ENCODE measurements at regions not wholly inside any gene's neighbourhood (a gene's known extent, or its start where the extent isn't known, plus 50 kb on each side); places are given as distances from the start of the nearest gene placed in this dataset.

GRCh38 chr11:39220069-39220468 lies 2239.4 kb downstream of the LRRC4C start:
- ChIA-PET POLR2A (no interaction called here), CTCF (ENCODE audit: low intra/inter-chr PET ratio, low total read pairs) (no interaction called here)
- Histone ChIP-seq H3K9ac (ENCODE audit: insufficient read depth, low read depth, low read length) (no peak overlapping the region), H3K36me3 (replicated peaks in 1 of 2; ENCODE audit: control insufficient read depth in 1 of 2, insufficient read depth in 2 of 2, low read length in 2 of 2) (no peaks in the 10 kb centered on the region), H3K9me3 (ENCODE audit: low read length) (no peaks in the 10 kb centered on the region), H3K27ac (ENCODE audit: extremely low read length, insufficient read depth, low read length) (no peak overlapping the region), H3K4me3 (replicated peaks in 1 of 3; ENCODE audit: insufficient read depth in 1 of 3, low read depth in 2 of 3, low read length in 3 of 3) (no peak overlapping the region), H2AFZ (ENCODE audit: low read length) (no peak overlapping the region), H3K4me2 (ENCODE audit: low read depth, low read length) (no peak overlapping the region), H3K27me3 (ENCODE audit: control insufficient read depth in 1 of 2, insufficient read depth in 2 of 2, low read length in 2 of 2) (no peaks in the 10 kb centered on the region), H3K4me1 (ENCODE audit: insufficient read depth, low read length) (no peaks in the 10 kb centered on the region), H4K20me1 (ENCODE audit: insufficient read depth, low read length) (no peaks in the 10 kb centered on the region), H3K79me2 (ENCODE audit: insufficient read depth, low read length) (no peaks in the 10 kb centered on the region)
- intact Hi-C loops (cut with micrococcal nuclease; ENCODE audit: unreplicated experiment): no loop called here
- FAIRE-seq (no peak), DNase-seq (ENCODE audit: low spot score) (no peak), ATAC-seq (no peak)
- no TSS peak for BruUV-seq (replicated peaks)
- in situ Hi-C loops (cut with HindIII; ENCODE audit: extremely low pct_ligation_motif_present, low pct_unique_long_range_greater_than_20kb): no loop called here
- WGBS (ENCODE audit: low lambda C conversion rate): 0% methylated on average over 1 of the region's 1 CpG
- TF ChIP-seq LBX2 (CRISPR knock-in tag; IDR thresholded peaks at IDR 0.05; ENCODE audit: borderline replicate concordance): no peak
- TF ChIP-seq GTF2F1 (IDR thresholded peaks at IDR 0.05; ENCODE audit: low read length): no peak
- no peak for TF ChIP-seq ADNP (CRISPR knock-in tag; IDR thresholded peaks at IDR 0.05)
- TF ChIP-seq ZNF597 (CRISPR knock-in tag; IDR thresholded peaks at IDR 0.05): no peak
- TF ChIP-seq TAF1 (CRISPR knock-in tag; IDR thresholded peaks at IDR 0.05): no peak
- no peak for TF ChIP-seq ZNF264 (CRISPR knock-in tag; IDR thresholded peaks at IDR 0.05)
- no peak for TF ChIP-seq SNAI1 (CRISPR knock-in tag; IDR thresholded peaks at IDR 0.05; ENCODE audit: borderline replicate concordance)
- TF ChIP-seq RFXANK (CRISPR knock-in tag; IDR thresholded peaks at IDR 0.05): no peak
- no peak for TF ChIP-seq HIVEP1 (CRISPR knock-in tag; IDR thresholded peaks at IDR 0.05)
- TF ChIP-seq ZSCAN21 (CRISPR knock-in tag; IDR thresholded peaks at IDR 0.05; ENCODE audit: borderline replicate concordance): no peak
- TF ChIP-seq ZNF678 (CRISPR knock-in tag; IDR thresholded peaks at IDR 0.05): no peak
- TF ChIP-seq FOXP4 (CRISPR knock-in tag; IDR thresholded peaks at IDR 0.05): no peak
- no peak for TF ChIP-seq ZNF33B (CRISPR knock-in tag; IDR thresholded peaks at IDR 0.05)
- no peak for TF ChIP-seq ARID5B (CRISPR knock-in tag; IDR thresholded peaks at IDR 0.05)
- no peak for TF ChIP-seq ZNF687 (CRISPR knock-in tag; IDR thresholded peaks at IDR 0.05)

Measured in HepG2 (cell line).